Superior temporal gyrus (tissue), 1 donor: ENCODE measurements at regions not wholly inside any gene's neighbourhood (a gene's known extent, or its start where the extent isn't known, plus 50 kb on each side); places are given as distances from the start of the nearest gene placed in this dataset.
"Not testable (repeated sequence)": the region's sequence is repeated elsewhere in the genome, so short reads cannot be mapped to it uniquely, and the experiment has no call there.

Experiments used
- DNase-seq: peaks from one replicate; pipeline ENCODE4 v3.0.0-alpha.2; 2016; ENCODE audit errors: extremely low spot score

- not testable (repeated sequence) for DNase-seq
Measured at GRCh38 chr9:41623666-41624065, 434.5 kb upstream of the ZNG1F start.

DNA sequence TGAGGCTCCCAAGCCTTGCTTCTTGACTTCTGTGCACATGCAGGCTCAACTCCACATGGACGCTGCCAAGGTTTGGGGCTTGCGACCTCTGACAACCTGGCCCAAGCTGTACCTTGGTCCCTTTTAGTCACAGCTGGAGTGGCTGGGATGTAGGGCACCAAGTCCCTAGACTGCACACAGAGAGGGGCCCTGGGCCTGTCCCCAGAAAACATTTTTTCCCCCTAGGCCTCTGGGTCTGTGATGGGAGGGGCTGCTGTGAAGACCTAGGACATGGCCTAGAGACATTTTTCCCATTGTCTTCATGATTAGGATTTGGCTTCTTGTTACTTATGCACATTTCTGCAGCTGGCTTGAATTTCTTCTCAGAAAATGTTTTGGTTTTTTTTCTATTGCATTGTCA lies 430.1 kb upstream of the ZNG1F start:
- DNase-seq: not testable (repeated sequence)

DNA sequence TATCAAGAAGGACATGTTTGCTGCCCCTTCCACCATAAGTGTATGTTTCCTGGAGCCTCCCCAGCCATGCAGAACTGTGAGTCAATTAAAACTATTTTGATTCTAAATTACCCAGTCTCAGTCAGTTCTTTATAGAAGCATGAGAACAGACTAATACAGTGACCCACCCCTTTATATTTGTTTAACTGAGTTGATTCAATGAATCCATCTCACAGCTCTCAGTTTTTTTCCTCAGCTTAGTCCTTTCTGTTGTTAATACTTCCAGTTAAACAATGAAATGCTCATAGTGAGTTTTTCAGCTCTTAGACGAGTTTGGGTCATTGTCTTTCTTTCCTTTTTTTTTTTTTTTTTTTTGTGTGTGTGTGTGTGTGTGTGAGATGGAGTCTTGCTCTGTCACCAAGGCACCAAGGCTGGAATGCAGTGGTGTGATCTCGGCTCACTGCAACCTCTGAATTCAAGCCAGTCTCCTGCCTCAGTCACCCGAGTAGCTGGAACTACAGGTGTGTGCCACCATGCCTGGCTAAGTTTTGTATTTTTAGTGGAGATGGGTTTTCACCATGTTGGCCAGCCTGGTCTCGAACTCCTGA lies 417.9 kb upstream of the ZNG1F start:
- not testable (repeated sequence) for DNase-seq

GRCh38 chr9:41565572-41565971 lies 376.5 kb upstream of the ZNG1F start:
- not testable (repeated sequence) for DNase-seq
